Stimulated activated CD8-positive, alpha-beta memory T cell treated with anti-CD3 and anti-CD28 coated beads, Interleukin-4, amount 100 ng/mL, for 24 hours (primary cell): ENCODE measurements at regions not wholly inside any gene's neighbourhood (a gene's known extent, or its start where the extent isn't known, plus 50 kb on each side); places are given as distances from the start of the nearest gene placed in this dataset.
"Not testable (repeated sequence)": the region's sequence is repeated elsewhere in the genome, so short reads cannot be mapped to it uniquely, and the experiment has no call there.

Experiments used
- DNase-seq: peaks from one replicate; pipeline ENCODE4 v3.0.0-alpha.2; 2020; ENCODE audit warnings: low read depth

DNA sequence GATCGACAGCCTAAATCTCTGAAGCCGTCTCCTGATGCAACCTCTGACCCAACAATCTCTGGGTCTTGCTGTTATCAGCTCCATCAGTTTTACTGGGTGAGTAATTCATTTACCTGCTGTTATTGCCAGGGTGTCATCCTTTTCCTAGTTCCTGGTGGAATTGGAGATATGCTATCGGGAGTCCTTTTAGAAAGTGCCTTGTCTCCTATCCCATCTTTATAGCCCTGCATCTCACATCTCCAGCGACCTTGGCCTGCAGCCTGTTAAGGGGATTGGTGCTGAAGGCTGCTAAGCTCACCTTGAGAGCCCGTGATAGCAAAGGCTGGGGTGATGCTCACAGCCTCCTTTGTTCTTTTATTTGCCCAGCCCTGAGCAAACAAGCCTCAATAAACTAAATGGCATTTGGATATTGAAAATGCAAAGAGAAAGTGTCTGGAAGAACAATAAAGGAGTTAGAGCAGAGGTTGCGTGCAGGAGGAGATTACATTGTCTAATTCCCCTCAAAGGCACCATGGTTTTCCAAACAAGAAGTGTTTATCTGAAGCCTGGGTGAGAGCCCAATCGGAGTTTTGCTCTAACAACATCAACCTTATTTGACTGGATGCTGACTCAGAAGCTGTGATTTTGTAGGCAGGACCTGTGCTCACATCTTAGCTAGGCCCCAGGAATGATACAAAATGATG lies 101.8 kb downstream of the RPLP1 start:
- DNase-seq = no peak

DNA sequence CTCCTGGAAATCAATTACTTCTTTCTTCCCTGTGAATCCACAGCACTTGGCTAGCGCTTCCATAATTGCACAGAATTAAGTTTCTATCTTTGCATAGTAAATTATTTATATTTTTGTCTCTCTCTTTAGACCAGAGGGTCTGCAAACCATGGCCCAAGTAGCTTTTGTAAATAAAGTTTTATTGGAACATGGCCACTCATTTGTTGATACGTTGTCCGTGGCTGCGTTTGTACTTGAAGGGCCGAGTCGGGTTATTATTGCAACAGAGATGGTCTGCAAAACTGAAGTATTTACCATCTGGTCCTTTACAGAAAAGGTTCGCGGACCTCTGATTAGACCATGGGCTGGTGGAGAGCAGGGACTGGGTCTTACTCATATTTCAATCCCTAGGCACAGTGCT lies 102.5 kb downstream of the RPLP1 start:
- no peak for DNase-seq

DNA sequence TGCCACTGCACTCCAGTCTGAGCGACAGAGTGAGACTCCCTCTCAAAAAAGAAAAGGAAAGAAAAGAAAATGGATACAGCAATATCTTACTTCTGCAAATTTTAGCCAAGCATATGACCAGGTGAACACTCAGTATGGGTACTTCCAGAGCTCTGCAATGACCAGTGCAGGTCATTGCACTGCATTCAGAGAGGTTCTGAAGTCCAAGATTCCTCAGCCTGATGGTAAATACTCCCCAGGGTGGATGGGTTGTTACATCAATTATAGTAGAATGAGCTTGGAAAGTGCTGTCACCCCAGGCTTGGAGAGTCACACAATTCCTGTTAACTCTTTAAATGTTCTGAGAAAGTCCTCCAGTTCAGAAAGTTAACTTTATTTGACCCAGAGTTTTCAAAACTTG lies 103.7 kb downstream of the RPLP1 start:
- no peak for DNase-seq

DNA sequence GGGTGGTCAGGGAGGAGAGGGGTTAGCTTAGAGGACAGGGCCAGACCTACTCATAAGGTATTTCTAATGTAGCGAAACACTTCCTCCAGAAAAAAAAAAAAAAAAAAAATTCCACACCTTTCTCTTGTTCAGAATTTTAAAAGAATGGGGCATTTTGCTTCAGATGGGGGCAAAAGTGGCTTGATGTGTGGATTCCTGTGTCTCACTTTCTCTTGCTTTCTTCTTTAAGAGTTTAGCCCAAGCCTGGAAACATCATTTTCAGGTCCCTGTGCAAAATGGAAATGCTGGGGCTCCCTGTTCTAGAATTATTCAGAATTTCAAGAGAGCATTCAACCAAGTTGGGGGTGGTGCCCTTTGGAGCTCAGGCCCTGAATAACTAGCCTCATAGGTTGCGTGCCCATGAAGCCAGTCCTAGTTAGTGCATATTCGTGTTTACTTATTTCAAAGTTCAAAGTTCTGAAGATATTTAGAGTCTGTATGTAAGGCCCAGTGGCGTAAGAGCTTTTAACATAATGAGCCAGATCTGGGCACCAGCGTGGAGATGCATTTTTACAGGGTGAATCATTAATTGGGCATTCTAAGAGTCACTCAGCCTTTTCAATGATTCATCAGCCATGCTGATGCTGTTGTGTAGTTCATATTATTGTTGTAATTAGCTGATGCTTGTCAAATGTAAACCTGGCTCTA lies 104.5 kb downstream of the RPLP1 start:
- DNase-seq = no peak

DNA sequence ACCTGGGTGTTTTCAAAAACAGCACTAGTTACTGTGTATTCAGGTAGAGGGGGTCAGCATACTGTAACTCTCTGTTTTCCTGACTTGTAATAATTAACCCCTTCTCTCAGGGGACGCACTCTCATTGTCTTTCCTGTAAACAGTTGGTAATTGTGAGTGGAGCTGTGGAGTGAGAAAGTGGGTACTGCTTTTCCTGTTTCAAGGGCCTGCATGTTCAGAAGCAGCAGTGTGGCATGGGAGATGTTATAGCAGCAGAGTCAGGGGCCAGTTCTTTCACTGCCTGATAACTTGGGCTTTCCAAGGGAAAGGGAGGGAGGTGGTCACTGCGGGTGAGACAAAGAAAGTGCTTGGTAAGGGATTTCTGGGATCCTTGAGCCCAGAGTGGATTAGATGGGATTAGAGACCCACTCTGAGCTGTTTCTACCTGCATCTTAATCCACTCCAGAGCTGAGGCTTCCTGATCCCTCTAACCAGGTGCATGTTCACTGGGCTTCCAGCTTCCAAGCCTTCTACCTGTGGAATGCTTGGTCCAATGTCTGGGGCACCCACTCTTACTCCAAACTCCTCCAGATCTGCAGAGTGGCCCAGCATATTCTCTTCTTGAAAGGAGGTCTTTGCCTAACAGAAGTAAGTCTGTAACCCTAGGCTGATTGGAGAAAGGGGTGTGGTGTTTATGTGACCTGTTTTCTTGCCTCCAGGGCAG lies 105.2 kb downstream of the RPLP1 start:
- DNase-seq = no peak

DNA sequence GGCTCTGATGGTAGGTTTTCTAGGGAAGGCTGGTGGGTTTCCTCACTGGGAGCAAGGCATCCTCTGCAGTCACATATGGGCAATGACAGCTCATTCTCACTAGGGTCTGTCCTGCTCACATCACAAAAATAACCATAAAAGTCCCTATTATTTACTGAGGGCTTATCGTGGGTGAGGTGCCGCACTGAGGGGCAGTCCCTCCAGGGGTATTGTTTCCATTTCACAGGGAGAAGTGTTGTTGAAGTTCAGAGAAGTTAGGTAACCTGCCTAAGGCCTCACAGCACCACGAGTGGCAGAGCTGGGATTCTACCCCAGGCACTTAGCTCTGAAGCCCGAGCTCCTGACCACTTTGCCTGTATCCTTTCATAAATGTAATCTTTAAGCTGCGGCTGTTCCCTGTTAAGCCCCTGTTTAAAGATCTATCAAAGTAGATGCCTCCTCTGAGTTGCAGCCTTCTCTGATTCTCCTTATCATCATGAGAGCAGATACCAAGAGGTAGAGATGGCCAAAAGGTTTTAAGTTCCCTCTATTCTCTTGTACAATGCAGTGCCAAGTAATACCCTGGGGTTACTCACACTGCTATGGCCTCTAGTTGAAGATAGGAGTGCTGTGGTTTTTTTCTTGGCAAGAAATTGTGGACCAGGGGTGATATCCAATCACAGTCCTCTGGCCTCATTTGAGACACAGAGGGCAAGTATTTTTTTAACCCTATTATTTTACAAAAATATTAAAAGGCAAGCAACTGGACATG lies 107.0 kb downstream of the RPLP1 start:
- DNase-seq = no peak

DNA sequence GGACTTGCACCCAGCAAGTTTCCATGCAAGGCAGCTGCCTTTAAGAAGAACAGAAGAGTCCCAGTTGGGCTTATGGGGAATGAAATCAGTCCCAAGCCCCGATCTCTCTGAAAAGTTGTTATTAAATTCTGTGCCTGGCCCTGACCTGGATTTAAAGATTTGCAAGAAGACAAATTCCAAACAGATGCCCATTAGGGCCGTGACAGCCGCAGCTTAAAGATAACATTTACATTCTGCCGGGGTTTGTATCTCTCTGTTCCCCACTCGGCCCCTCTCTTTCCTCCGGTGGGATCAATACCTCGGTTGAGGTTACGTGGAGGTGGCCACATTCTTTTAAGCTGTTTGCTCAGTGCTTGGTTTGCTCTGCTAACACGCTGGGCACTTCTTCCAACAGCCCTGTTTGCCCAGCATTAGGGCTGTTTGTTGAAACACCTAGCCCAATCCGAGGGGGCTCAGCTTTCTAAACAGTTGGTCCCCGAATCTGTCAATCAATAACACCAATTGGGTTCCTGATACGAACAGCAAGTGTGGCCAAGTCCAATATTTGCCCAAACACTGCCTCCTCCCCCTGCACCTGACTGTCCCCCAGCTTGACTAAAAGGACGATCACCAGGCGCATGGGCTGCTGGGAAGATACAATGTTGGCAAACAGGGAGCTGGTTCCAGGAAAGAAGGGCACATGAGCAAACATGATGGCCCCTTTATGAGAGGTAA lies 108.6 kb downstream of the RPLP1 start:
- DNase-seq = no peak

DNA sequence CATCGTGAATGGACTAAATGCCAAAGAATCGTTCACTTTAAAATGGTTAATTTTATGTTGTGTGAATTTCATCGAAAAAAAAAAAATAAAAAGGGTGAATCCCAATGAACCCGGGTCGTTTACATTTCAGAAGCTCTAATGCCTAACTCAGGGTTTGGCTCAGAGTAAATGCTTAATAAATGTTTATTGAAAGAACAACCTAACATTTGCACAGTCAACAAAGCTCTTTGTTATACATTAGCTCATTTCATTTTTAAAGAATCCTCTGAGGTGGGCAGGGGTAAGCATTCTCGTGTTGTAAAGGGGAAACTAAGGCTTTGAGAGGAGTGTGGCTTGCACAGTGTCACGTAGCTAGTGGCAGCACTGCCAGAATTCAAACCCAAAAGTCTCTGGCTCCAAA lies 109.5 kb downstream of the RPLP1 start:
- no peak for DNase-seq

DNA sequence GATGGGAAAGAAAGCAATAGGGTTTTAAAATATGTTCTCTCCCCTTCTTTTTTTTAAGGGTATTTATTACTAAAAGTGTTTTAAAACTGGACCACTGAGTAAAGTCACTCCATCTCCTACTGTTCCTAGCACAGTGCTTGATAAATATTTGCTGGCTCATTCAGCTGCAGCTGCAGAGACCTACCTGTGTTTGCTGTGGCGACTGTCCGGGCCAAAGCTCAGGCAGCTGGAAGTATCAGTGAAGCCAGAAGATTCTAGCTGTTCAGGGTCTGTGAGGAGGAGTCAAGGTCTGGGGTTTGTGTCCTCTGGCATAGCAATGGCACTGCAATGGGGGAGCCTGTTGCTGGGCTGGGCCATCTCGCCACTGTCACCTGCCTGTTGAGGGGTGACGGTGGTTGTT lies 109.9 kb downstream of the RPLP1 start:
- no peak for DNase-seq

DNA sequence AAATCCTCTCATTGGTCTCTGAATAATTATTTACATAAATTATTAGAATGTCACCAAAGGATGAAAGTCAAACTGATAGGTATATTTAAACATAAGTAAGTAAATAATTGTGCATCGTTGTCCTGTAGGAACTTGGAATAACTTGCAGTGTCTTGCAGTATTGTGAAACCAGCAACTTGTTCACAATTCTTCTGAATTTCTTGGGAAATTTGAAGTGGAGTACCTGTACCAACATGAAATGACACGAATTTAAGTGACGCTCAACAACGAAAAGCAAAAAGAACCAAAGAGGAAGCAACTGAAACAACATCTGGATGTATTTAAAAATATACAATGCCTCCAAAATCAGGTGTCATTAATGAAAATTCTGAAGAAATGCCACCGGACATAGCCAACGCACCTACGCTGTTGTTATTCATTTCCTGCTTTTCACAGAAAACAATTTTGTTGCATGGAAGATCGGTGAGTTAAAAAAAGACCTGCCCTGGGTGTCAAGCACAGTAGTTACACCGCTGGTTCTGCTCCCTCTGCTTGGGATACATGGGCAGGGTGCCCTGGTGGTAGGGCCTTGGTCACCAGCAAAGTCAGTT lies 112.5 kb downstream of the RPLP1 start:
- no peak for DNase-seq

DNA sequence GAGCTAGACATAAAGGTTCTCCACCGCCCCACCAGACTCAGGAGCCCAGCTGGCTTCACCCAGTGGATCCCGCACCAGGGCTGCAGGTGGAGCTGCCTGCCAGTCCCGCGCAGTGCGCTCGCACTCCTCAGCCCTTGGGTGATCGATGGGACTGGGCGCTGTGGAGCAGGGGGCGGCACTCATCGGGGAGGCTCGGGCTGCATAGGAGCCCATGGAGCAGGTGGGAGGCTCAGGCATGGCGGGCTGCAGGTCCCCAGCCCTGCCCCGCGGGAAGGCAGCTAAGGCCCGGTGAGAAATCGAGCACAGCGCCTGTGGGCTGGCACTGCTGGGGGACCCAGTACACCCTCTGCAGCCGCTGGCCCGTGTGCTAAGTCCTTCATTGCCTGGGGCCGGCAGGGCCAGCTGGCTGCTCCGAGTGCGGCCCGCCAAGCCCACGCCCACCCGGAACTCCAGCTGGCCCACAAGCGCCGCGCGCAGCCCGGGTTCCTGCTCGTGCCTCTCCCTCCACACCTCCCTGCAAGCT lies 114.7 kb downstream of the RPLP1 start:
- DNase-seq = not testable (repeated sequence)

DNA sequence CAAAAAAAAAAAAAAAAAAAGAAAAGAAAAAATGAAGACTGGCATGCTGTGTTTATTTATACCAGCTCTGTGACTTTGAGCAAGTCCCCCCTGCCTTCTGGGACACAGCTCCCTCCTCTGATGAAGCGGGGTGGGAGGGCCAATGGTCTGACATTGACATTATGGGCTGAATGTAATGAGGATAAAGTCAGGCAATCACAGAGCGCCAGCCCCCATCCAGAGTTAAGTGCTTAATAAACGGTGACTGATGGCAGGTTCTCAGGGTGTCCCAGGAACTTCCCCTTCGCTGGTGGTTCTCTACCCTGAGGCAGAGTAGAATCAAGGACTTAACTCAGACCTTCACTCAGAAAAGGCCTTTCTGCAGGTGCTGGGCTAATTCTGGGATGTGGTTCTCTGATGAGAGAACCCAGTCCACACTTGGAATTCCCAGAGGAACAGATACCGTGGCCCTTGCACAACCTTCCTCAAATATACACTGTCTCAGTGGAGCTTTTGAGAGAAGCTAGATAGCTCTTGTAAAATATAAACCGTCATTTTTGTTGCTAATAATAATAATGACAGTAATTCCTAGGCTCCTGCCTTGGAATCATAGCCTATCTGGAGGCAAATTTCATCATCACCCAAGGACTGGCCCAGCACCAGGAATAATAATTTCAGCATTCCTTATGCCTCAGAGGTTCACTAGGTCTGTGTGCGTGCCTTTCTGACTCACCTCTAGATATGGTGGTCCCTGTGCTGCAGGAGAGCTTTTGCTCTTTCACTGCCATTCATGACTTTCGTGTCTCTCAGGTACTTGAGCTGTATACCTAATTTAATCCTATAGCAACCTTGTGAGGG lies 115.8 kb downstream of the RPLP1 start:
- DNase-seq = no peak

DNA sequence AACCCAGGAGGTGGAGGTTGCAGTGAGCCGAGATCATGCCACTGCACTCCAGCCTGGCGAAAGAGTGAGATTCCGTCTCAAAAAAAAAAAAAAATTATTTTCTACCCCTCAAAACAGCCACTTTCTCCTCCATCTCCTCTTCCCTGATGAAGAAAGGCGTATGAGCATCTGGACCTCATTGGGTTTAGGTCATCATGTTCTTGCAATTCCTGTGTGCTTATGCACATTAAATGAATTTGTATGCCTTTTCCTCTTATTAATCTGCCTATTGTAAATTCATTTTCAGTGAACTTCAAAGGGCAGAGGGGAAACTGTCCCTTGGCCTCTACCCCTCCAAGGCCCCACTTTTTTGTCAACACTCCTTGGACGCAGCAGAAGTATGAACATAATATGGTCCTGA lies 117.8 kb downstream of the RPLP1 start:
- no peak for DNase-seq

DNA sequence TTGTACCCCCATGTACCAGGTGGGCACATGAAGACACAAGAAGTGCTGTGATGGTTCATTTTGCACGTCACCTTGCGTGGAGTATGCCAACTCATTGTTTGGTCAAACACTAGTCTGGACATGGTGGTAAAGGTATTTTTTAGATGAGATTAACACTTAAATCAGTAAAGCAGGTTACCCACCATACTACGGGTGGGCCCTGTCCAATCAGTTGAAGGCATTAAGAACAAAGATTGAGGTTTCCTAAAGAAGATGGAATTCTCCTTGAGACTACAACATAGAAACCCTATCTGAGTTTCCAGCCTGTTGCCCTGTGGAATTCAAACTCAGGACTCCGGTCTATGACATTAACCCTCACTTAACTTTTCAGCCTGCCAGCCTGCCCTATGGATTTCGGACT lies 118.4 kb downstream of the RPLP1 start:
- DNase-seq = no peak

DNA sequence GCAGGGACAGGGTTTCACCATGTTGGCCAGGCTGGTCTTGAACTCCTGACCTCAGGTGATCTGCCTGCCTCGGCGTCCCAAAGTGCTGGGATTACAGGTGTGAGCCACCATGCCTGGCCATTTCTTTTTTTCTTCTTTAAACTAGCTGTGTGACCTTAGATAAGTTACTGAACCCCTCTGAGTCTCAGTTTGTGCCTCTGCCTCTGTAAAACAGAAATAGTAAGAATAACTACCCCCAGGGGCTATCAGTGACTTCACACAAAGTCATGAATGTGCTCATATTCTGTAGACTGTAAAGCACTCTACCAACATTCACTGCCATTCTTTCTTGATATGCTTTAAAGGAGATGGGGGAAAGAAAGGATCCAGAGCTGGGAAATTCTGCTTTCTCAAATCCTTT lies 120.7 kb downstream of the RPLP1 start:
- DNase-seq = not testable (repeated sequence)

DNA sequence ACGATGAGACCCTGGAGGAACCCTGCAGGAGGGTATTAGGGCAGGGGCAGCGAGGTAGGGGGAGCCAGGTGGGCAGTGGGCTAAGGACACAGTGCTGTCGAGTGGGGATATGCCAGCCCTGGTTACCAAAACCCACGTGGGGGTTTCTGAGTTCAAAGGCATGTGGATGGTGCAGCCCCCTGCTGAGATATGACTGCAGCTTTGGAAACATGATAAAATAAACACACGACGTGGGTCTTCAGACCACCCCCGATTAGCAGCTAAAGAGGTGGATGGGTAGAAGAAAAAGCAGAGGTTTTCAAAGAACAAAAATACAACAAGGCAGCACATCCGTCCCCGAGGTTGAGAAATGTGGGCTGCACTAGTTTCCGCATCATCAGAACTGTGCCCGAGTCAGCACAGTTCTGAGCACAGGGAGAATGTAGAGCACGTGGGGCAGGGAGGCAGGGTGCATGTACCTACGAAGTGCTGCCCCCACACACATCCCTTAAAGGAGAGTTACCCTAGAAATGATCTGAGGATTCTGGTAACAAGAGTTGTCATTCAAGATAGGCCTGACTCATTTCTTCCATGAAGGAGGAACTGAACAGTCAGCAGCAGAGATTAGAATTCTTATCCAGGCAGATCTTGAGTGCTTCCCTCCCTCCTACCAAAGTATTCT lies 121.3 kb downstream of the RPLP1 start:
- DNase-seq = peak; percentile 15

DNA sequence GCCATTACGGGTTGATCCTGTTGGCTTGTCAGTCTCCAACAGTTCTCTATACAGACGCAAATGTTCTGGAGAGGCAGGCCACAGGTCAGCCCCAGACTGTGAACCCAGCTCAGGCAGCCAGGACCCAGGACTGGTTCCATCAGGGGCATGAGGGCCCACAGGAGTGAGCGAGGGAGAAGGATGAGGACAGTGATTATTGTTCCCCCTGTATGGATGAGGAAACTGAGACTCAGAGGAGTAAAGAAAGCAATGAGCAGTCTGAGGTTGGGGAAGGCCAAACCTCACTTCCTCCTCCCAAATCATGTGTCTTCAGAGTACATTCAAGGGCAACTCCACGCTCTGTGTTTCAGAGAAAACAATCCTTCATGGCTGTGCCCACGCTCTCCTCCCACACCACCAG lies 121.9 kb downstream of the RPLP1 start:
- no peak for DNase-seq

DNA sequence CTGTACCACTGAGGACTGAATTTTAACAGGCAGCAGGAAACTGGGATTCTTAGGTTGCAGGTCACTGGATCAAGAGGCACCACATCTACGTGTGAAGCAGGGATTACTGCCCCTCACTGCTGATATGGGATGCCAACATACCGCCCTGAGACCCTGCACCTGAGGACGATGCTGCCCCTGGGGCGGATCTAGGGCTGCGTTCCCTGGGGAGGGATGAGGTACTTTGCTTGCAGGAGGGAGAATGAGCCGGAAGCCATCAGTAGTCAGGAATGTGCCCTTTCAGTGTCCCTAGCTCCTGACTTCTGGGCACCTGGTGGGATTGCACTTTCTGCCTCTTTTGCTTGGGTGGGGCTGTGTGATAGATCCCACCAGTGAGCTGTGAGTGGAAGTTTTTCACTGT lies 122.8 kb downstream of the RPLP1 start:
- DNase-seq = no peak

DNA sequence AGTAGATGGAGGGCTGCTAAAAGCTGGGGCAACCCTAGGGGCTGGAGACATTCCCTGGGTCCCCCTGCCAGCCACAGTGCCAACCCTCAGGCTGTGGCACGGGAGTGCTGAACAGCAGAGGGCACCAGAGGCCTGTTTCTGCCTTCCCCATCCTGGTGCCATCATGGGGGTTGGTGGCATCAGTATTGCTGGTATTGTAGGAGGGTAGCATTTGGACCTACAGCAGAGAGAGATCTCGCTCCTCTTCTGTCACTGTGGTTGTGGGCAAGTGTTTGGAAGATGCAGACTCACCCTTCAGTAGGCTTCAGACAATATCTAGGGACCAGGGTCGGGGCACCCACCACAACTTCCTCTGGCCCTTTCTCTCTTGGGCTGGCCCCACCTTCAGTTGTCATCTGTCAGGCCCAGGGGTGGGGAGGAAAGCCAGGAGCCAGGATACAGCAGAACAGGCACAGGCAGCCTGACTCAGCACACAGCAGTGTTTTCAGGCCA lies 123.5 kb downstream of the RPLP1 start:
- DNase-seq = peak; percentile 52

DNA sequence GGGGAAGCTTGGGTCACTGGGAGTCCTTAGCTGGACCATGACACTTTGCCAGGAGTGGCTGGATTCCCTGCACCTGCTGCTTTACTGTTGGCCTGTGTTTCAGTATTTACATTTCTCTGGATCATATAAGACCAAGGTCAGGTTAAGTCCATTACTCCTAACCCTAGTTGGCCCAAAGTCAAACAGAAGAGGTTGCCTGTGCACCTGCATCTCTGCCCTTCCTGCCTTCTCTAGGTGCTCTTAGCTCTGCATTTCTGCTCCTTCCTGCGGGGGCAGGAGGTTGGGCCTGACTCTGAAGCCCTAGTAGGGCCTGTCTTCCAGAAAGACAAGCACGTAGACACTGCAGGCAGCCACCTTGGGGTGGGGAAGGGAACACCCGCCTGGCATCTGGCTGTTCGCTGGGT lies 124.3 kb downstream of the RPLP1 start:
- DNase-seq = no peak
